Bronchial epithelial cell (primary cell): ENCODE measurements at regions not wholly inside any gene's neighbourhood (a gene's known extent, or its start where the extent isn't known, plus 50 kb on each side); places are given as distances from the start of the nearest gene placed in this dataset.
A peak's percentile ranks its signal among the peaks of the same experiment; 100 is the strongest.

Source experiments
- DNase-seq: peaks from one replicate; pipeline ENCODE4 v3.0.0-alpha.2; 2010; ENCODE audit warnings: low read depth
- FAIRE-seq: peaks from 2 replicates; lab custom pipeline; 2011; peaks lifted over from hg19 to GRCh38; lab: Jason Lieb, UNC
- H3K27me3 ChIP-seq: 2 replicates; pipeline ENCODE4 v1.5.1; 2011; ENCODE audit warnings: low read length; ENCODE audit not compliant: control insufficient read depth, insufficient read depth
- H3K36me3 ChIP-seq: 2 replicates; pipeline ENCODE4 v1.5.1; 2011; ENCODE audit warnings: low read length; ENCODE audit not compliant: control insufficient read depth, insufficient read depth
- H3K4me3 ChIP-seq: 2 replicates; pipeline ENCODE4 v1.5.1; 2011; ENCODE audit warnings: mild to moderate bottlenecking, low read depth, low read length, control low read depth
- TF ChIP-seq, protein P1 (sequence below): IDR thresholded peaks from 2 replicates; pipeline ENCODE4 v1.5.1; 2011; ENCODE audit warnings: mild to moderate bottlenecking, moderate library complexity, low read length, control low read depth, inconsistent platforms; ENCODE audit not compliant: insufficient read depth, severe bottlenecking

DNA sequence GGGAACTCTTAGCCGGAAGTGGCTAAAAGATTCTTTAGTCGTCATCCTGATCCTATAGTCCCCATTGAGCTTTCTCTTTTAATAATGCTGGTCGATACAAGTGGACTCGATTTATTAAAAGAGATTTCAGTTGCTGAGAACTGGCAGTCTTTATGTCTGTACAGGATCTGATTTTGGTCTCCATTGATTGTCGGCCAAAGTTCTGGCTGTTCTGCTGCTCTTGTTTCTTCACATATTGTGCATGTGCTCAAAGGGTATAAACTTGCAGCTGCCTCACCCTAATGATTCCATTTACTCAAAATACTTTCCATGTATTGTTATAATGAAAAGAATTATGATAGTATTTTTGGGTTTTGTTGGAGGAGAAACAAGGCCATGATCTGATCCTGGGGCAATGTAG lies 100.7 kb upstream of the CTTNBP2 start:
- TF ChIP-seq, protein P1, sequence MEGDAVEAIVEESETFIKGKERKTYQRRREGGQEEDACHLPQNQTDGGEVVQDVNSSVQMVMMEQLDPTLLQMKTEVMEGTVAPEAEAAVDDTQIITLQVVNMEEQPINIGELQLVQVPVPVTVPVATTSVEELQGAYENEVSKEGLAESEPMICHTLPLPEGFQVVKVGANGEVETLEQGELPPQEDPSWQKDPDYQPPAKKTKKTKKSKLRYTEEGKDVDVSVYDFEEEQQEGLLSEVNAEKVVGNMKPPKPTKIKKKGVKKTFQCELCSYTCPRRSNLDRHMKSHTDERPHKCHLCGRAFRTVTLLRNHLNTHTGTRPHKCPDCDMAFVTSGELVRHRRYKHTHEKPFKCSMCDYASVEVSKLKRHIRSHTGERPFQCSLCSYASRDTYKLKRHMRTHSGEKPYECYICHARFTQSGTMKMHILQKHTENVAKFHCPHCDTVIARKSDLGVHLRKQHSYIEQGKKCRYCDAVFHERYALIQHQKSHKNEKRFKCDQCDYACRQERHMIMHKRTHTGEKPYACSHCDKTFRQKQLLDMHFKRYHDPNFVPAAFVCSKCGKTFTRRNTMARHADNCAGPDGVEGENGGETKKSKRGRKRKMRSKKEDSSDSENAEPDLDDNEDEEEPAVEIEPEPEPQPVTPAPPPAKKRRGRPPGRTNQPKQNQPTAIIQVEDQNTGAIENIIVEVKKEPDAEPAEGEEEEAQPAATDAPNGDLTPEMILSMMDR = no peak

DNA sequence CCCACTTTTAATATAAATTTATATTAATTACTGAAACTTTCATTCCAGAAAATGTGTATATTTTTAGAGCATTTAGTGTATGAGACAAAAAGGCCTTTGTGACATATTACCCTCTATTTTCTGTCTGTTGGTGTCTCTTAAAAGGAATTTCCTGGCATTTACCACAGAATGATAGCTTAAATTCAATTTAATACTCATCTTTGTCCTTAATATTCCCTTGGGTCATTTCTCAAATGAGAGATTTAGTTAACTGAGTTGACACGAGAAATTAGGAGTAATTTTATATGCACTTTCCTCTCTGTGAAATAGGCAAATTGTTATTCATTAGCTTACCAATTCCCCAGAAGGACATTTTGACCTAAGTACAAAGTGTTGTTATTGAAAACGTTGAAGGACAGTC lies 101.7 kb upstream of the CTTNBP2 start:
- H3K4me3 ChIP-seq = no peak overlapping the region
- TF ChIP-seq, protein P1 = no peak
- FAIRE-seq (no peak), DNase-seq (no peak)
- no peaks in the 10 kb centered on the region for H3K36me3 ChIP-seq
- no peaks in the 10 kb centered on the region for H3K27me3 ChIP-seq

More for the DNA sequence above, 100.7 kb upstream of the CTTNBP2 start:
- H3K36me3 ChIP-seq = no peaks in the 10 kb centered on the region
- DNase-seq = no peak
- no peak overlapping the region for H3K4me3 ChIP-seq
- no peaks in the 10 kb centered on the region for H3K27me3 ChIP-seq
- no peak for FAIRE-seq

DNA sequence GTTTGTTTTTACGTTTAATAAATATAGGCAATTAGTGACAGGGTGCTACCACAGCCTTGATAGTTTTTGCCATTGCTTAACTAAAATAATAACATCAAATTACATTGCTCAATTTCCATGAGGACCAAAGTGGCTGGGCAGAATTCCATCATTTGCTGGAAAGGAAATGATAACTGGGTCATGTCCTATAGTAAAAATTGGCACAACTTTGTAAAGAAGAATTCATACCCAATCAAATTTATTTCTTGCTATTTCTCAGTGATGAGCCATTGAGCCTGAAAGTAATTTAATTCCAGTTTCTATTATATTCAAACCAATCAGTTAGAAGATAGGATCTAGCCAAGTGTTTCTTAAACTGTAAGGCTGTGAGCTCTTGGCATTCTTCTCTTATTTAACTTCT lies 102.2 kb upstream of the CTTNBP2 start:
- H3K4me3 ChIP-seq = no peak overlapping the region
- DNase-seq = no peak
- no peaks in the 10 kb centered on the region for H3K27me3 ChIP-seq
- no peaks in the 10 kb centered on the region for H3K36me3 ChIP-seq
- TF ChIP-seq, protein P1 = no peak
- no peak for FAIRE-seq

DNA sequence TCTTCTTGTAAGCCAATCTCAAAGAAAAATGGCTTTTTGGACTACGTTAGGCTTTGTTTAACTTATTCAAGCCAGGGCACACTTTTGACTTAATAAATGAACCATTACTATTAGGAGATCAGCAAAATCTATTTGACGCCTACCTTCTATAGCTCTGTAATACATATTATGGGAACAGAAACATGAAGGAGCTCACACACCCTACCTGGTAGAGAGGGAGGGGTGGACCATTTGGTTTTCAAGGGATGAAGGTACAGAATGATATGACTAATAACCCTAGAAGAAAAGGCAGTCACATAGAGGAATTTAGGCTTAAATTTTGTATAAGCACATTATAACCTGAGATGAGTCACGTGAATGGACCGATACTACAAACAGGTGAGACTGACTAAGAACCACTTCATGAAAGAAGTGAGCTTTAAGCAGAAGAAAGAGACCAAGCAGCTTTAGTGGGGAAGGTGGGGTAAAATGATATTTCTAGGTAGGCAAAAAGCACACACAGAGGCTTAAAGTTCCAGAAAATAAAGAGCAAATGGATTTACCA lies 106.8 kb upstream of the CTTNBP2 start:
- H3K36me3 ChIP-seq = no peaks in the 10 kb centered on the region
- H3K27me3 ChIP-seq = no peaks in the 10 kb centered on the region
- TF ChIP-seq, protein P1 = no peak
- no peak overlapping the region for H3K4me3 ChIP-seq
- DNase-seq = peak; percentile 60
- no peak for FAIRE-seq

DNA sequence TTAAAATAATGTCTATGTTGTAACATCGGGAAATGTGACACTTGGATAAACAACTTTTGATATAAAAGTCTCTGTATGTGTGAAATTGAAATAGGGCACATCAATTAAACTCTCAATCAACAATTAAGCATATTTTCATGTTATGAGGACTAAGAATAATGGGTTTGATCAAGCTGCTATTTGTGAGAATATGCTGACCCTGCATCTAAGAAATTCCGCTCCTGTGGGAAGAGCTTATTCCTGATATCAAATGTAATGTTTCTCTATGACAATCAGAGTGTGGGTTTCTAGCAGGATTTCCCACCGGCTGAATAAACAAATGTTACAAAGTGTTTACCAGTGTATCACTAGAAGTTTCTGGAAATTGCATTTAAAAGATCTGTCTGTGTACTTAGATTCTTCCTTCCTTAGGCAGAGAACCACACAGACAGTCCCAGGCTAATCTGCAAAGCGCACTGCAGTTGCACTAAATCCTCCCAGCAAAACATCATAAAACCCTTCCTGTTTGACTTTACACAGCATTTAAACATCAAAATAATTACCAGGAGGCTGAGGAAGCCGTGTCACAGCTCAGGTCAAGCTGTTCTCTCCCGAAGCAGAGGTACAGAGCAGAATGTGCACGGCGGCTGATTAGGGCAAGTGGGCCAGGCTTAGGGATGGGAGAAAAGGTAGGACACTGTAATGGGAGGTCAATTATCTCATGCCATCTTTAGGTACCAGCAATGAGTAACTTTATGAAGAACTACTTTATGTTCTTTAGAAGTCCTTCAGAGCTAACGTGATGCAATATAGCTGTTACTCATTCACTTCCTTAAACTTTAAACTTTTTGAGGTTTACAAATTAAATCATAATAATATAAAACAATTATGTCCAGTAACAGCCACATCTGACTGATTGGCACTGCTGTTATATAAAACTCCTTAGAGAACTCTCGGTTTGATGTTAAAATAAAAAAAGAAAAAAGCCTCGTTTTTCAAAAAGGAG lies 109.1 kb upstream of the CTTNBP2 start:
- no peak for FAIRE-seq
- H3K36me3 ChIP-seq = no peaks in the 10 kb centered on the region
- peak; percentile 36 for DNase-seq
- no peaks in the 10 kb centered on the region for H3K27me3 ChIP-seq
- no peak overlapping the region for H3K4me3 ChIP-seq
- TF ChIP-seq, protein P1 = no peak
